Smooth muscle cell (in vitro differentiated cells): ENCODE measurements at regions not wholly inside any gene's neighbourhood (a gene's known extent, or its start where the extent isn't known, plus 50 kb on each side); places are given as distances from the start of the nearest gene placed in this dataset.
A peak's percentile ranks its signal among the peaks of the same experiment; 100 is the strongest.

Source experiments
- DNase-seq: peaks from one replicate; lab custom pipeline; 2025; ENCODE audit not compliant: unreplicated experiment; lab: John Stamatoyannopoulos, UW
- H2AFZ ChIP-seq: fragments of 200-600 bp; sonication (generic); 2 replicates; pipeline ENCODE4 v1.6.0; 2016; ENCODE audit warnings: antibody characterized with exemption, low read depth, mild to moderate bottlenecking
- H3F3A ChIP-seq: fragments of 200-600 bp; sonication (generic); 2 replicates; pipeline ENCODE4 v1.6.0; 2017; ENCODE audit warnings: antibody characterized with exemption, low read depth
- H3K27ac ChIP-seq: fragments of 200-600 bp; sonication (generic); 2 replicates; pipeline ENCODE4 v1.5.1; 2016; ENCODE audit warnings: low read depth, mild to moderate bottlenecking
- H3K27me3 ChIP-seq: fragments of 200-600 bp; sonication (generic); 2 replicates; pipeline ENCODE4 v1.6.1; 2016; ENCODE audit warnings: low read depth, mild to moderate bottlenecking
- H3K36me3 ChIP-seq: fragments of 200-600 bp; sonication (generic); 2 replicates; pipeline ENCODE4 v1.5.1; 2016; ENCODE audit warnings: low read depth
- H3K4me1 ChIP-seq: fragments of 200-600 bp; sonication (generic); 2 replicates; pipeline ENCODE4 v1.5.1; 2016; ENCODE audit warnings: low read depth
- H3K4me2 ChIP-seq: fragments of 200-600 bp; sonication (generic); 2 replicates; pipeline ENCODE4 v1.6.0; 2016; ENCODE audit warnings: mild to moderate bottlenecking
- H3K4me3 ChIP-seq: fragments of 200-600 bp; sonication (generic); 2 replicates; pipeline ENCODE4 v1.5.1; 2016; ENCODE audit warnings: mild to moderate bottlenecking
- H3K79me2 ChIP-seq: fragments of 200-600 bp; sonication (generic); 2 replicates; pipeline ENCODE4 v1.6.0; 2016; ENCODE audit warnings: low read depth, mild to moderate bottlenecking
- H3K9ac ChIP-seq: fragments of 200-600 bp; sonication (generic); 2 replicates; pipeline ENCODE4 v1.6.0; 2016; ENCODE audit warnings: low read depth
- H3K9me3 ChIP-seq: fragments of 200-600 bp; sonication (generic); replicated peaks from 2 replicates; pipeline ENCODE4 v1.5.1; 2016; ENCODE audit warnings: low read depth
- H4K20me1 ChIP-seq: fragments of 200-600 bp; sonication (generic); 2 replicates; pipeline ENCODE4 v1.6.0; 2016; ENCODE audit warnings: low read depth
- WGBS: methylation state at CpG from one replicate; pipeline ENCODE4 v1.1.7; 2016; ENCODE audit warnings: low lambda C conversion rate; 5-methylcytosine and 5-hydroxymethylcytosine counted together
- TF ChIP-seq, protein P1 (sequence below): fragments of 200-600 bp; sonication (generic); IDR thresholded peaks from 2 replicates; pipeline ENCODE4 v1.5.1; 2017; ENCODE audit warnings: borderline replicate concordance, mild to moderate bottlenecking, antibody characterized with exemption; ENCODE audit not compliant: insufficient read depth, poor library complexity, severe bottlenecking

DNA sequence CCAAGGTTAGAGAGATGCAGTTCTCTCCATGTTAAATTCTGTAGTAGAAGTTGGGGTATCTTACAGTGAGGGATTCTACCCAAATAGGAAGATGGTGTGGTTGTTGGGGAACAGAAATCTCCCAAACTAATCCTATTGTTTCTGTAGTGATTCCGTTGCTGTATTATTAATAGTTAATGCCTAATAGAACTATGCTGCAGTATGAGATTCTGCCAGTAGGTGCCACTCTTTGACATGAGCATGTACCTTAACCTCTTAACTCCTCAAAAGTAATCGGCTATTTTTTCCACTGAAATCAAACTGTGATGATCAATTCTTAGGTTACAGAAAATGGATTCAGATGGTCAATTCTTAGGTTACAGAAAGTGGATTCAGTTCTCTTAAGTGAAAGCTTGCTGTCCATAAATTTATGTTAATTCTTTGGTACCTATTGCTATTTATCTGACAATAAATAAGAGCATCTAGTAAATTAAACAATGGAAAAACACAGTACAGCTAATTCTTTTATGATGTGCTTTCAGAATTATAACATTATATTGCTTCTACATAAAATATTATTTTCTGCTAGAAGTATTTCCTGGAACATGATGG lies 97.9 kb upstream of the DLX2 start:
- H3K4me2 ChIP-seq, result no peak overlapping the region
- H3K27me3 ChIP-seq, result no peaks in the 10 kb centered on the region
- no peaks in the 10 kb centered on the region for H4K20me1 ChIP-seq
- H3K9me3 ChIP-seq, result no peaks in the 10 kb centered on the region
- TF ChIP-seq, protein P1, sequence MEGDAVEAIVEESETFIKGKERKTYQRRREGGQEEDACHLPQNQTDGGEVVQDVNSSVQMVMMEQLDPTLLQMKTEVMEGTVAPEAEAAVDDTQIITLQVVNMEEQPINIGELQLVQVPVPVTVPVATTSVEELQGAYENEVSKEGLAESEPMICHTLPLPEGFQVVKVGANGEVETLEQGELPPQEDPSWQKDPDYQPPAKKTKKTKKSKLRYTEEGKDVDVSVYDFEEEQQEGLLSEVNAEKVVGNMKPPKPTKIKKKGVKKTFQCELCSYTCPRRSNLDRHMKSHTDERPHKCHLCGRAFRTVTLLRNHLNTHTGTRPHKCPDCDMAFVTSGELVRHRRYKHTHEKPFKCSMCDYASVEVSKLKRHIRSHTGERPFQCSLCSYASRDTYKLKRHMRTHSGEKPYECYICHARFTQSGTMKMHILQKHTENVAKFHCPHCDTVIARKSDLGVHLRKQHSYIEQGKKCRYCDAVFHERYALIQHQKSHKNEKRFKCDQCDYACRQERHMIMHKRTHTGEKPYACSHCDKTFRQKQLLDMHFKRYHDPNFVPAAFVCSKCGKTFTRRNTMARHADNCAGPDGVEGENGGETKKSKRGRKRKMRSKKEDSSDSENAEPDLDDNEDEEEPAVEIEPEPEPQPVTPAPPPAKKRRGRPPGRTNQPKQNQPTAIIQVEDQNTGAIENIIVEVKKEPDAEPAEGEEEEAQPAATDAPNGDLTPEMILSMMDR, result peak; percentile 29
- no peaks in the 10 kb centered on the region for H3K79me2 ChIP-seq
- no peak for DNase-seq
- no peak overlapping the region for H3K9ac ChIP-seq
- H3K36me3 ChIP-seq, result no peaks in the 10 kb centered on the region
- no peaks in the 10 kb centered on the region for H3F3A ChIP-seq
- no peaks in the 10 kb centered on the region for H3K4me1 ChIP-seq
- H2AFZ ChIP-seq, result no peak overlapping the region
- H3K27ac ChIP-seq, result no peak overlapping the region
- H3K4me3 ChIP-seq, result no peak overlapping the region
- 90% methylated on average over 2 of the region's 2 CpGs for WGBS

DNA sequence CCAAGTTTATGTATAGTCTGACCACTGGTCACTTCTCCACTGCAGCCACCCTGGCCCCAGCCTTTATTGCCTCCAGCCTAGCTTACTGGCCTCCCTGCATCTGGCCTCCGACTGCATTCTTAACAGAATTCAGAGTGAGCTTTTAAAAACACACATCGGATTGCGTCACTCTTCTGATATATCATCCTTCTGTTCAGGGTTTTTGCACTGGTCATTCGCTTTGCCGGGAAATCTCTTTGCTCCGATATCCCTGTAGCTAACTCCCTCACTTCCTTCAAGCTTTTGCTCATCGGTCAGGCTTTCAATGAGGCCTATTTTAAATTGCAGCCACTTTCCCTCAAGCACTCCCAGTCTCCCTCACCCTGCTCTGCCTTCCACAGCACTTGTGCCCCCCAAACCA lies 101.6 kb upstream of the DLX2 start:
- no peaks in the 10 kb centered on the region for H3K36me3 ChIP-seq
- H3F3A ChIP-seq, result no peaks in the 10 kb centered on the region
- no peak overlapping the region for H3K4me2 ChIP-seq
- no peaks in the 10 kb centered on the region for H3K9me3 ChIP-seq
- no peak overlapping the region for H2AFZ ChIP-seq
- DNase-seq, result no peak
- no peaks in the 10 kb centered on the region for H3K79me2 ChIP-seq
- H3K27me3 ChIP-seq, result no peaks in the 10 kb centered on the region
- TF ChIP-seq, protein P1, result no peak
- no peaks in the 10 kb centered on the region for H3K4me1 ChIP-seq
- WGBS, result 53% methylated on average over 7 of the region's 7 CpGs
- no peak overlapping the region for H3K9ac ChIP-seq
- H3K4me3 ChIP-seq, result no peak overlapping the region
- H3K27ac ChIP-seq, result no peak overlapping the region
- no peaks in the 10 kb centered on the region for H4K20me1 ChIP-seq

DNA sequence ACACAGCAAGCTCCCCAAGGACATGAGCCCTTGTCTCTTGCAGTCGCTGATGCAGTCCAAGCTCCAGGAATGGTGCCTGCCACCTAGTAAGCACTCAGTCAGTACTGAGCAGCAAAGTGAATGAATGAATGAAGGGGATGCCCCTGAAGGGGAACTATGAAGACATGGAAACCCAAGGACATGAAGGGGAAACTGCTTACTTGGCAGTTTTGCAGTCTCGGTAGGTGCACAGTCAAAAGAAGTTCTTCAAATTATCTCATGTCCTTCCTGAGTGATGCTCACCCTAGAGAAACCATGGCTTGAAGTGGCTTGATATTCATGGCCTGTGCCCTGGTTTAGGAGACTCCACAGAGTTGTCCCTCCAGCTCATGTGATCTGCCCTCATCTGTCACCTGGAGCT lies 102.1 kb upstream of the DLX2 start:
- DNase-seq, result no peak
- H3K9ac ChIP-seq, result no peak overlapping the region
- H3K79me2 ChIP-seq, result no peaks in the 10 kb centered on the region
- no peaks in the 10 kb centered on the region for H3K27me3 ChIP-seq
- TF ChIP-seq, protein P1, result no peak
- no peaks in the 10 kb centered on the region for H3K36me3 ChIP-seq
- H4K20me1 ChIP-seq, result no peaks in the 10 kb centered on the region
- H3K4me2 ChIP-seq, result no peak overlapping the region
- H3K4me3 ChIP-seq, result no peak overlapping the region
- H3K9me3 ChIP-seq, result no peaks in the 10 kb centered on the region
- no peak overlapping the region for H2AFZ ChIP-seq
- no peaks in the 10 kb centered on the region for H3F3A ChIP-seq
- H3K4me1 ChIP-seq, result no peaks in the 10 kb centered on the region
- WGBS, result 94% methylated on average over 2 of the region's 2 CpGs
- no peak overlapping the region for H3K27ac ChIP-seq

DNA sequence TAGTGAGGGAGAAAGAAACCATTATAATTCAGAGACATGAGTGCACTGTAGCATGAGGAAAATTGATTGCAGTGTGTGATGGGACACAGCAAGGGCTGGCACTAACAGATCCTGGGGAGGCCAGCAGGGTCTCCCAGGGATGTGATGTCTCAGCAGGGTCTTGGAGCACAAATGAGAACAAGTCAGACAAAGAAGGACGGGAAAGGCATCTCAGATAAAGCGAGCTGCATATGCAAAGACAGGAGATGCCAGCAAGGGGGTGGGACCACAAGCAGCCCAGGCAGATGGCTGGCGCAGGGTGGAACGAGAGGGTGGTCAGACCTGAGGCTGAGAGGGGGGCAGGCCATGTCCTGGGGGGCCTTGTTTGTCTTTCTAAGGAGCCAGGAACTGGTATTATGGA lies 102.6 kb upstream of the DLX2 start:
- Histone ChIP-seq H3K4me3 (no peak overlapping the region), H2AFZ (no peak overlapping the region), H3K4me1 (no peaks in the 10 kb centered on the region), H3K9me3 (no peaks in the 10 kb centered on the region), H3K27me3 (no peaks in the 10 kb centered on the region), H3F3A (no peaks in the 10 kb centered on the region), H3K4me2 (no peak overlapping the region), H3K79me2 (no peaks in the 10 kb centered on the region), H3K27ac (no peak overlapping the region), H3K36me3 (no peaks in the 10 kb centered on the region), H3K9ac (no peak overlapping the region), H4K20me1 (no peaks in the 10 kb centered on the region)
- no peak for DNase-seq
- WGBS, result 70% methylated on average over 4 of the region's 4 CpGs
- TF ChIP-seq, protein P1, result no peak
